Erythroblast (primary cell): ENCODE measurements at regions not wholly inside any gene's neighbourhood (a gene's known extent, or its start where the extent isn't known, plus 50 kb on each side); places are given as distances from the start of the nearest gene placed in this dataset.

Experiments used
- GATA1 ChIP-seq: IDR thresholded peaks from 2 replicates; pipeline ENCODE4 v1.6.1; 2011; ENCODE audit warnings: low read depth, mild to moderate bottlenecking, control low read depth, low read length, moderate library complexity
- POLR2A ChIP-seq: IDR thresholded peaks from 2 replicates; pipeline ENCODE4 v1.6.1; 2011; ENCODE audit warnings: mild to moderate bottlenecking, low read length

- TF ChIP-seq POLR2A (no peak), GATA1 (no peak)
Observed at GRCh38 chr15:31843426-31844055, 186.8 kb upstream of the CHRNA7 start.
